ENCODE measurements at regions not wholly inside any gene's neighbourhood (a gene's known extent, or its start where the extent isn't known, plus 50 kb on each side); places are given as distances from the start of the nearest gene placed in this dataset.

- no peak for DNase-seq
- no peak overlapping the region for H3K4me3 ChIP-seq (ENCODE audit: low read depth in 2 of 2, low read length in 1 of 2)
- H3K27me3 ChIP-seq (ENCODE audit: insufficient read depth): no peaks in the 10 kb centered on the region
- H3K4me2 ChIP-seq: no peak overlapping the region
- TF ChIP-seq FOXM1 (IDR thresholded peaks at IDR 0.05; ENCODE audit: low read depth) (no peak), REST (IDR thresholded peaks at IDR 0.05; ENCODE audit: low read depth, low read length) (no peak), USF2 (IDR thresholded peaks at IDR 0.05; ENCODE audit: borderline replicate concordance, low read depth, low read length) (no peak), MEF2A (IDR thresholded peaks at IDR 0.05; ENCODE audit: borderline replicate concordance, low read depth) (no peak), SIN3A (IDR thresholded peaks at IDR 0.05; ENCODE audit: borderline replicate concordance, low read depth, low read length) (no peak), MXI1 (IDR thresholded peaks at IDR 0.05; ENCODE audit: low read depth, low read length) (no peak), USF1 (IDR thresholded peaks at IDR 0.05; ENCODE audit: borderline replicate concordance, low read depth) (no peak), NRF1 (IDR thresholded peaks at IDR 0.05; ENCODE audit: low read depth, low read length) (no peak), PBX3 (IDR thresholded peaks at IDR 0.05) (no peak), GATA2 (CRISPR knock-in tag; IDR thresholded peaks at IDR 0.05) (no peak), TAF1 (IDR thresholded peaks at IDR 0.05; ENCODE audit: borderline replicate concordance, low read depth, low read length) (no peak), ZBTB33 (IDR thresholded peaks at IDR 0.05; ENCODE audit: borderline replicate concordance, low read depth) (no peak)
- H3K9ac ChIP-seq: no peak overlapping the region
- no peaks in the 10 kb centered on the region for H3K9me2 ChIP-seq
- no peaks in the 10 kb centered on the region for H3K79me2 ChIP-seq (ENCODE audit: insufficient read depth)
- no peak overlapping the region for H2AFZ ChIP-seq (ENCODE audit: low read depth)
- H3K27ac ChIP-seq (ENCODE audit: low read depth in 2 of 2, low read length in 1 of 2): no peak overlapping the region
- ChIA-PET CTCF (interaction anchor here (1.7 kb wide), 1 partner anchor 61 kb away, joined by 9 read pairs; no protein-coding TSS in a partner anchor), POLR2A (no interaction called here)
- no peaks in the 10 kb centered on the region for H3K36me3 ChIP-seq (replicated peaks in 1 of 2; ENCODE audit: control insufficient read depth in 1 of 2, insufficient read depth in 2 of 2, low read length in 1 of 2)
- no peaks in the 10 kb centered on the region for H3F3A ChIP-seq (replicated peaks; ENCODE audit: insufficient read depth)
- H3K4me1 ChIP-seq (ENCODE audit: control insufficient read depth in 1 of 2, insufficient read depth in 2 of 2, low read depth in 1 of 2, low read length in 1 of 2): peaks cover 0 to 4% of the 10 kb centered on the region in 2 experiments; a peak in 1 of 4 replicates
- H4K20me1 ChIP-seq (ENCODE audit: insufficient read depth): no peaks in the 10 kb centered on the region
- no peaks in the 10 kb centered on the region for H3K9me3 ChIP-seq
Measured at GRCh38 chr11:76268498-76268897, 62.2 kb upstream of the WNT11 start.
